ENCODE measurements at regions not wholly inside any gene's neighbourhood (a gene's known extent, or its start where the extent isn't known, plus 50 kb on each side); places are given as distances from the start of the nearest gene placed in this dataset.

GRCh38 chr3:153631102-153631501 is 469.1 kb downstream of the RAP2B start:
- TF ChIP-seq POLR2AphosphoS5 (IDR thresholded peaks at IDR 0.05) (no peak), CTCF (IDR thresholded peaks at IDR 0.05 in 8 of 11, conservative IDR thresholded peaks at IDR 0.05 in 3 of 11) (no peak)

Data from spleen (tissue), 7 donors.